ENCODE measurements at regions not wholly inside any gene's neighbourhood (a gene's known extent, or its start where the extent isn't known, plus 50 kb on each side); places are given as distances from the start of the nearest gene placed in this dataset.

DNA sequence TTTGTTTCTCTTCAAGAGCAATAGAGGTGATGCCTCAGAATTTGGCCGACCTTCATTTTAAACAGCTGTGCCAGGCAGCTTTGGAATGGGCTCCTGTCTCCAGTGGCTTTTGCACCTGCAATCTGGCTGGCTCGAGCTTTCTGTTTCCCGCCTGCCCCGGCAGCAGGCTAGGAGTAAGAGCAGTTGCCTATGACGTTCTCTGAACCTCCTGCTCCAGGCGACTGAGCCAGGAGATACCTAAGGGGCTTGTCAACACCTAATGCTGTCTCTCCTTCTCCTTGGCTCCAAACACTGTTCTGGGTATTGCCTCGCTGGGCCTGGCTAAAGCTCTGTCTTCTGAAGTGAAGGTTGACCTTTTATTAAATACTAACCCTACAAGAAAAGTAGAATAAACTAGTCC lies 229.9 kb downstream of the LRRN1 start:
- DNase-seq (ENCODE audit: low read depth in 2 of 2), result no peak

DNA sequence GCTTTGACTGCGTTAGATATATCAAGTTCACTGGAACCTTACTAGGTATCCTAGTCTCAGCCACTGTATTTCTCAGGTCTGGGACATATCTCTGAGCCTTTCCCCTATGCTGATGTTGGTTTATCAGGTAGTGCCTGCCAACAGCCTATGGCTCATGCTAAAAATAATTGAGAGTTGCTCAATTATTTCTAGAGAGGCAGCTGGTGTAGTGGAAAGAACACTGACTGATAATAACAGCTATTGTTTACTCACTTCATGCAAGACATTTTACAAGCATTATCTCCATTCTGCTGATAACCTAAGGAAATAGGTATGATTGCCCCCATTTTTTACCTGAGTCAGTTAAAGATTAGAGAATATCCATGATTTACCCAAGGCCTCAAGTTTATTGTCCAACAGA lies 231.4 kb downstream of the LRRN1 start:
- no peak for DNase-seq (ENCODE audit: low read depth in 2 of 2)

DNA sequence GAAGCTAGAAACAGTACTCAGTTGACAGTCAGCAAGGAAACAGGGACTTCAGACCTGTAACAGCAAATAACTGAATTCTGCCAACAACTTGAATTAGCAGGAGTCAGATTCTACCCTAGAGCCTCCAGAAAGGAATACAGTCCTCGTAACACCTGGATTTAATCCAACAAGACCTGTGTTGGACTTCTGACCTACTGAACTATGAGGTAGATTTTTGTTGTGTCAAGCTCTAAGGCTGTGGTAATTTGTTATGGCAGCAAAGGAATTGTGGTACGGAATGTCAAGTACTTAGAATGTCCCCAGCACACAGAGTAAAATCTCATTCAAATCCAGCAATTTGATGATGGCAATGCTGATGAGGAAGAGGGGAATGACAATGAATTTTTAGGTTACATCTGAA lies 234.1 kb downstream of the LRRN1 start:
- no peak for DNase-seq (ENCODE audit: low read depth in 2 of 2)

DNA sequence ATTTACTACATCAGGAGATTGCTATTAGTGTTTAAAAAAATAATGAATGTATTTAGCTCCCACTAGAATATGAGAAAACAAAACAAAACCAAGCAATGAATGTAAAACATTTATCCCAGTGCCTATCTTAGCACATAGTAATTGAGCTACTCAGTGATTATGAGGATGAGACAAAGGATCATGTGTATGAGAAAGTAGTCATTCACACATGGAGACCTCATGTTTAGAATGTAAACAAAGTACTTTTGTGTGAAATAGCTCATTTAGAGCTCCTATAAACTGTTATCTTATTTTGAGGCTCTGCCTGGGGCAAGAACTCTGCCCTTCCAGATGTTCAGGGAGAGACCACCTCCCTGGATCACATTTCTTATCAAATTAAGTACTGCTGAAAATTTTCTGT lies 236.8 kb downstream of the LRRN1 start:
- no peak for DNase-seq (ENCODE audit: low read depth in 2 of 2)

DNA sequence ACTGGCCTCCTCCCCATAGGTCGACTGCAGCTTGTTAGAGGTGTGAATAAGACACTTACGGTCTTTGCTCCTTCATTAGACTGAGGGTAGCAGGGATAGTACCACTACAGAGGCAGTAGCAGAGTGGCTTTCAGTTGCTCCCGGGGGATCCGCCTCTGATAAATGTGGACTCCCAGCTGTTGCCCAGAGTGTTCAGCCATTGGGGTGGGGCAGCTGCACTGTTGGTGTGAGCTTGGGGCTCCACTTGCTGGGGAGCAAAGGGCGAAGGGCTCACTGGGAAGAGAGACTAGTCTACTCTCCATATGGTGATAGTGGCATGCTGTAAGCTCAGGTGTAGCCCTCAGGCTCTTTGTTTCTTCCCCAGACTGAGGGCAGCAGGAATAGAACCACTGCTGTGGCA lies 239.1 kb downstream of the LRRN1 start:
- DNase-seq (ENCODE audit: low read depth in 2 of 2), result no peak

DNA sequence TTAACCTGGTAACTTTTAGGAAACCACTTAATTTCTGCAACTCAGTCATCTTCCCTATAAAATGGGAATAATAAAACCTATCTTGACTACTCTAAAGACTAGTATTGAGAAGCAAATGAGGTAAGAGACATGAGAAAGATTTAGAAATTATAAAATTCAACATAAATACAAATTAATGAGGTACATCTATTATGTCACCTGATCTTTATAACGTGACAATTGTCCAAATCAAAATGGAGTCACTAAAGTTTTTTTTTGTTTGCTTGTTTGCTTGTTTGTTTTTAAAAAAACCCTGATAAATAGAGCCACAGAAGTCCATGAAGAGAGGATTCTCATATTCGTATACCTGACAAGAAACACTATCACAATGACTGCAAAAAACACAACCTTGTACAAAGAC lies 242.8 kb downstream of the LRRN1 start:
- DNase-seq (ENCODE audit: low read depth in 2 of 2), result no peak

DNA sequence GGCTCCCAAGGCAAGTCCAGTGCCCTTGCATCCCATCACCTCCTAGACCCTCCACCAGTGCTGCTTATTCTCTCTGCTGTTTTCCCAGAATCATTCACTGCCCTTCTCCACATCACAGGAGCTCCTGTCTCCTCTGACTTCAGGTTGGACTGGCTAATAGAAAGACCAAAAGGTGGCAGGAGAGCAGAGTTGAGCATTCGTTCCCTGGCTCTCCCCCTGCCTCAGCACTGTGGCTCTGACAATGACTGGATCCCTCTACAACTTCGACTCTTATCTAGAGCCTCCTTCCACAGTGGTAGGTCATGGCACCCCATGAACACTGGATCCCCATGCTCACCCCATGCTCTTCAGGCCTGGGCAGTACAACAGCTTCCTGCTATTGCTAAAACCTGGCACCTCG lies 243.6 kb downstream of the LRRN1 start:
- no peak for DNase-seq (ENCODE audit: low read depth in 2 of 2)

DNA sequence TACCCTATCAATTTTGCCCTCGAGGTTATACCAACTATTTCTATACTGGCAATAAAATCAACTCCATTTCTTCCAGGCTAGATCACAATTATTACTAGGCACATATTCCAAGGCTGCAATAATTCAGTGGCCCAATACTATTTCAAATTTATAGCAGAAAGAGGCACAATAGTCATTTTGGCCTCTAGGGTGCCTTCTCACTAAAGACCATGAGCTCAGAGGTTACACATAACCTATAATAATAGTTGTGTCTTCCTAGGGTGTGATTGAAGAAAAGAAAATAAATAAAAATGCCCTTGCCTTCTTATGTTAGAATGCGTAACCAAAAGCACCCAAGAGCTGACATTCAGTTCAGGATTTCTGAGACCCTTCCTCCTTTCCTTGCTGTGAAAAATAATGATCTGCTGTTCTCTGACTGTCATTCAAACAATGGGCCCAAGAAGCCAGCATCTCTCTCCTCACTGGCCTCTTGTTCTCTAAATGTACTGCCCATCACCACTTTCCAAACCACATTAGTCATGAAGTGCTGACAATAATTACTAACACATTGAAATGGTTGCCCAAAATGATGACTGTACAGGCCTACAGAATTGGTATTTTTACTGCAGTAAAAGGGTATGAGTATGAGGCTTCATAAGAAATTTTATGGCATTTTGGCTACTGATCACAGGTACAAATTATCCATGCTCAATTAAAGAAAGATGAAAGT lies 244.8 kb downstream of the LRRN1 start:
- DNase-seq (ENCODE audit: low read depth in 2 of 2), result peak; percentile 18 to 20

DNA sequence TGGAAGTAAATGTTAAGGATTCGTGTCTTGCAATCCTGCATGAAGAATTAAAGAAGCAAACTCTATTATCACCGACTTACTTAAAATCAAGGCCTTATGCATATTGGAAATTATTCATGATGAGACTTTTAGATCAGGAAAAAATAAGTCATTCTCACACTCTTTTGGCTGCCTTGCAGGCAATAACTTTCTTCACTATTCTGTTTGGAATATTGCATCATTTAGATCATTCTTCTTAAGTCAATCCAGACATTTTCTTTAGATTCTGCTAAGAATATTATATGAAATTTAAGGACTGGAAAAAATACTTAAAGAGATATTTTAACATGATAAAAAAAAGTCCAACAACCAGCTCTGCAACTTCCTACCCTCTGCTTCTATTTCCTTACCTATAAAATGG lies 245.4 kb downstream of the LRRN1 start:
- no peak for DNase-seq (ENCODE audit: low read depth in 2 of 2)

DNA sequence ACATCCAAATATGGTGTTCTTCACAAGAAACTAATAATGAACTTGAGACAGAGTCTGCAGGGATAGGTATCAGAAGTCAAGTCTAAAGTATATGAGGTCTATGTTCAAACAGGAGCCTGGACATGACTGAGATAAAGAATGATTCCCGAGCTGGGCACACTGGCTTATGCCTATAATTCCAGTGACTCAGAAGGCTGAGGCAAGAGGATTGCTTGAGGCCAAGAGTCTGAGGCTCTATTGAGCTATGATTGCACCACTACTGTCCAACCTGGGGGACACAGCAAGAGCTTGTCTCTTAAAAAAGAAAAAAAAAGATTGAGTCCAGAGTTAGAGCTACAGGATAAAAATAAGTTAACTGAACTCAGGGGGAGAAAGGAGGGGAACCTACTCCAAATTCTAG lies 246.5 kb downstream of the LRRN1 start:
- DNase-seq (ENCODE audit: low read depth in 2 of 2), result no peak

DNA sequence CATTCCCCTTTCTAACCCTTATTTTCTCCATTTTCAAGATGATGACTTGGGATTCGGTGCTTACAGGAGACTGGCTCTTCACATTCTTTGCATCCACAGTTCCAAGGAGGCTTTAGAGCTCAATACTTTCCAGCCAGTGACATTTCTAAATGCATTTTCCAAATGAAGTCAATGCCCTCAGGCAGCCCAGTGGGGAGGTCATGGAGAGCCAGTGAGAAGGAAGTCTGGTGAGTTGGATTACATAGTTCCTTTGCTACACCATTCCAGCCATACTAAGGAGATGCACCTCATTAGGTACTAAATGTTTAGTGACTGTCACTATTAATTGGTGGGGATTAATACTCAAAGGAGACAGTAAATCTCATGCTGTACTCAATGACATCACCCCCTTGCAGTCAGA lies 248.1 kb downstream of the LRRN1 start:
- DNase-seq (ENCODE audit: low read depth in 2 of 2), result no peak

DNA sequence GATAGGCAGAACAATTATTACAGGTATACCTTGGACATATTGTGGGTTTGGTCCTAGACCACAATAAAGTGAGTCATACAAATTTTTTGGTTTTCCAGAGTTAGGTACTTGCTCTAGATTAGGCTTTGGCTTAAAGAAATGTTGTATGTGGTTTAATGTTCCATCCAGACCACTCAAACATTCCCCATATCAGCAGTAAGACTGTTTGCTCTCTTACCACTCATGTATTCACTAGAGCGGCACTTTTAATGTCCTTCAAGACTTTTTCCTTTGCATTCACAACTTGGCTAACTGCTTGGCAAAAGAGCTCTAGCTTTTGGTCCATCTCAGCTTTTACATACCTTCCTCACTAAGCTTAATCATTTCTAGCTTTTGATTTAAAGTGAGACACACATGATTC lies 250.5 kb upstream of the SETMAR start:
- DNase-seq (ENCODE audit: low read depth in 2 of 2), result no peak

DNA sequence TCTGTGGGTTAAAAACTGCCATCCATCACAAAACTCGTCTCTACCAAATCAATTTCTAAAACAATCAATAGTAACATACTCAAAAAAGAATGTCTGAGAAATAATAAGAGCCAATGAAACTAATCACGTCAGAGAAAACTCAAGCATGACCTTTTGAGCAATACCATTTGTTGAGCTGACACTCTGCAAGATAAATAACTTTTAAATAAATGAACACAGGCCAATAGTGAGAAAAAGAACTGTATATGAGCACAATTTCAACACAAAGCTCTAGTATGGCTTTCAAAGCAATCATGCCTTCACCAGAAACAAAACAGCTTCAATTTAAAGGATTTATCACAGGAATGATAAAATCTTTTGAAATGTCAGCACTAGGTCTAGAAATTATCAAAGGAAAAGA lies 249.2 kb upstream of the SETMAR start:
- no peak for DNase-seq (ENCODE audit: low read depth in 2 of 2)

DNA sequence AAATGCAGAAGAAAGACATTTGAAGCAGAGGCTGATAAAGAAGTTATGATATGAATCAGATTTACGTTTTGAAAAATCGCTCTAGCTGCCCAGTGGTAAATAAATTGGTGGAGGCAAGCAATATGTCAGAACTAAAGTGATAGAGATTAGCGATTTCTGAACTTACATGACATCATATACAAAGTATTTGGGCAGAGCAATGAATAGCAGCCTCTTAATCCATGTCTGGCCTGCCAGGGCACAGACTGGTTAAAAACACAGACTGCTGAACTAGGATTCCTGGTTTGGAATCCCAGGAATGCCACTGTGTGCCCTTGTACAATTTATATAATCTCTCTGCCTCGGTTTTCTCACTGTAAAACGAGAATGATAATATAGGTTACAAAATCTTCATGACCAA lies 243.1 kb upstream of the SETMAR start:
- DNase-seq (ENCODE audit: low read depth in 2 of 2), result no peak

DNA sequence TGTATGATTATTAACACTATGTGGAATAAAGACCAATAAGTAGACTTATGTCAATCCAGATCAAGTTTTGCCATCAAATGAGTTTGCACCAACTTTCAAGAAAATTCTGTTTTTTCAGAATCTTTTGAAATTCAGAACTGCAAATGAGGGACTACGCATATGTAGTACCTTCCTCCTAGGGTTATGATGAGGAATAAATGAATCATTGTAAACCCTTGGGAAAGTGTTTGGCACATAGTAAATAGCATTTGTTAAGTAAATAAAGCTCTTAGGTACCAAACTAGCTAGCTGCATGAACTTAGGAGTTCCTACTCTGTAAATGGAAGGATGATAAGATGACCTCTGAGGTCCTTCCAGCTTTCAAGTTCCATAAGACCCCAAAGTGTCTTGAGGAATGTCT lies 242.6 kb upstream of the SETMAR start:
- no peak for DNase-seq (ENCODE audit: low read depth in 2 of 2)

DNA sequence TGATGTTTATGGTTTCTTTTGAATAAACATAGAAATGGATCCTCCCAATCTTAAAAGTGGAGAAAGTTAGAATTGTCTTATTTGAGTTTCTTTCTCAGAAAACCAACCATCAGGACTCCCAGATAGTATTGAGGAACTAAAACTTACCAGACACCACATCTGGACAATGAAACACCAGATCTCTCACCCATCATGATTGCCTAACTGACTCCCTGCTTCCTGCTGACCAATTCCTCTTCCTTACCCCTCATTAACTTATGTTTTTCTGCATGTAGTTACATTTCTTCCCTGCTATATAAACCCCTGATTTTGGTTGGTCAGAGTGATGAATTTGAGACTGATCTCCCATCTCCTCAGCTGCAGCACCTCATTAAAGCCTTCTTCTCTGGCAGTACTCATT lies 242.0 kb upstream of the SETMAR start:
- DNase-seq (ENCODE audit: low read depth in 2 of 2), result no peak

DNA sequence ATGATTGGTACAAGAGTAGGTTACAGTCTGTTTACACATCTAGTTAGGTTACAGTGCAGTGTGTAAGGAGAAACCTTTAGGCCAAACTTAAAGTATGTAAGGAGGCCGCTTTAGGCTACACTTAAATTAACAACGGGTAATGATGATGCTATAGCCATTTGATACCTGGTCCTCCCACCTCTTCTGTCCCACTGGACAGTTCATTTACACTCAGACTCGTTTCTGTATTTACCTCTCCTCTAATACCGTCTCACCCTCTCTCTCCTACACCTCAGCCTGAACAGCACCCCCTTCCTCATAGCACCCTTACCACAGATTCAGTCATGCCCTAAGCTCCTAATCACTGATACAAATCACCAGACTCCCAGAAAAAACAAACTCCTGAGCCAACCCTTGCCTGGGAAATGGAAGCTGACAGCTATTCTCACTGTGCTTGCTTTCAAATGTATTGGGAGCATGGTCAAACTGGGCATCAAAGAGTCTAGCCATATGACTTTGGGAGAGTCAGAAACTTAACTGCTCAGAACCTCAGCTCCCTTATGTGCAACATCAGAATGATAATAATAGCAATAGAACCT lies 241.3 kb upstream of the SETMAR start:
- DNase-seq (ENCODE audit: low read depth in 2 of 2), result no peak

DNA sequence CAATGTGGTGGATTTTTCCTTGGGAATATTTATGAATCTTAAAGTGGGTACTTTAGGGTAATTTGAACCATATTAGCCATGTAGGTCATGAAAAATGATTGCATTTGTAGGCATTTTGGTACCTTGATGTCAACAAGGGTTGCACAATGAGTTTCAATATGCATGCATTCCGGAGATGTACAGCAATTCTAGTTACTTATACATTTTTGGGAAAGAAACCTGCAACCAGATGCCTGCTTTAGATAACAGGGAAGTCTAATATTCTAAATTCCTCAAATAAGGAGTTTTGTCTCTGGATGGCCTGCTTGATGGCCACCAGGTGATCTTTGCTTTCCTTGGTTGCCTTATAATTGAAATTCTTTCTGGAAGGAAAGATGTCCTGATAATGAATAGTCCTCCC lies 240.5 kb upstream of the SETMAR start:
- DNase-seq (ENCODE audit: low read depth in 2 of 2), result no peak

DNA sequence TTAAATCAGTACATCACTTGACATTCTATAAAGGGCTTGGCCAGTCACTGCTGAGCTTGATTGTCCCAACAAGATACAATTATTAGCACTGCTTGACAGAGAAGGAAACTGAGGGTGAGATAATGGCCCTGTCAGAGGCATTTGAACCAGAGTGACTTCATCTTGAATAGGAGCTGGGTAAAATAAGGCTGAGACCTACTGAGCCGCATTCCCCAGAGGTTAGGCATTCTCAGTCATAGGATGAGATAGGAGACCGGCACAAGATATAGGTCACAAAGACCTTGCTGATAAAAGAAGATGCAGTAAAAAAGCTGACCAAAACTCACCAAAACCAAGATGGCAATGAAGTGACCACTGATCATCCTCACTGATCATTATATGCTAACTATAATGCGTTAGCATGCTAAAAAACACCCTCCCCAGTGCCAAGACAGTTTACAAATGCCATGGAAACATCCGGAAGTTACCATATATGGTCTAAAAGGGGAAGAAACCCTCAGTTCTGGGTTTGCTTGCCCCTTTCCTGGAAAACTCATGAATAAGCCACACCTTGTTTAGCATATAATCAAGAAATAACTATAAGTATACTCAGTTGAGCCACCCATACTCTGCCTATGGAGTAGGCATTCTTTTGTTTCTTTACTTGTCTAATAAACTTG lies 239.1 kb upstream of the SETMAR start:
- no peak for DNase-seq (ENCODE audit: low read depth in 2 of 2)

DNA sequence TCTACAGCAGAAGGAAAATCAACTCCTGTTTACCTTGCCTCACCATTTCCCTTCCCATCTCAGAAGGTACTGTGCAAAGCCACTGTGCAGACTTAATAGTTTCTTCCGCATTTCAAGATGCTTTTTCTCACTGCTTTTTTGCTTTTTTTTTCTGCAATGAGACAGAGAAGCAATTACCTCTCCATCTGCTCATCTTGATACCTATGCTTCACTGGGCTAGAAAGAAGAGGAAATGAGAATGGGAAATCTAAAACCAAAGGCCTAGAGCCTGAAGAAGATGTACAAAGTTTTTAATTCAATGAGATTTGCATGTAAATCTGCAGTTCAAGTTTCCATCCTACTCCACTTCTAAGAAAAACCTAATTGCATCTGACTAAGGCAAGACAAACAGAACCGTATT lies 238.1 kb upstream of the SETMAR start:
- DNase-seq (ENCODE audit: low read depth in 2 of 2), result no peak

DNA sequence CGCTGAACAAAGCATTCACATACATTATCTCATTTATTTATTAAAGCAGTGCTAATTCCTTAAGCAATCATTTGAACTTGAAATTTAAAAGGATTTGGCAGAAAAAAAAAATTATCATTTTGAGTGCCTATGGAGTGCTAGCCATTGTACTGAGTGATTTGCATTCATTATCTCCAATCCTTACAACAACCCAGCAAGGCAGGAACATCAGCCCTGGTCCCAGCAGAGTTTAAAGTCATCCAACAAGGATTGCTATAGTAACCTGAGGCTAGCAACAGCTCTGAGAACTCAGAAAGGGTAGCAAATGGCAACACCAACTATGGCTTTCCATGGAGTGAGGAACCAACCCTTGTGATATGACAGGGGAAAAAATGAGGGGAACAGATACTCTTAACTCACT lies 237.6 kb upstream of the SETMAR start:
- no peak for DNase-seq (ENCODE audit: low read depth in 2 of 2)

DNA sequence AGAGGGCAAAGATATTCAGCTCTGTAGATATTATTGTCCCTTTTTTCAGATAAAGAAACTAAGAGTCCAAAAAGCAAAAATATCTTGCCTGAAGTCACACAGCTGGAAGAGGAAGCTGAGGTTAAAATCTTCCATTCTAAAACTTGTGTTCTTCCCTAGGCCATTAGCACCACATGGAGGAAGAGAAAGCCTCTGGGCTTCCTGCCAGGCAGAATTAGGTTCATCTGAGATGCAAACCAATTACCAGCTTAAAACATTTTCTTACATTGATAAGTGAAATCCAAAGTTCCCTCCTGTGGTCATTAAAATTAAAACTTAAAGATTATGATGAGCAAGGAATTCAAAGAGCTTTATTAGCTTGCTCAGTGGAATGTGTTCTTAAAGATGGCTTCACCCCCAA lies 235.3 kb upstream of the SETMAR start:
- DNase-seq (ENCODE audit: low read depth in 2 of 2), result no peak

DNA sequence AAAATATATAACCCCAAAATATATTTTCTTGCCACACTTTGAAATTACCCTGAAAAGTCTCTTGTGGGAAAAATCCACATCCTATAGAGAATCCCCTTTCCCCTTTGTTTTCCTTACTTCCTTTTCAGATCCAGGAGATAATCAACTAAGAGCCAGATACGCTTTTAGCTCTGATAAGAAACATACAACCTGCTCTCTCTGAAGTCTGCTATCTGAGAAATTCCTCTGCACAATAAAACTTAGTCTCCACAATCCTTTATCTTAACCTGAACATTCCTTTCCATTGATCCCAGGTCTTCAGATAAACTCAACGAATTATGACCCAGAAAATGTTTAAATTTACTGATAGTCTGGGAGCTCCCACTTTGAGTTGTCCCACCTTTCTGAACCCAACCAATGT lies 233.4 kb upstream of the SETMAR start:
- DNase-seq (ENCODE audit: low read depth in 2 of 2), result no peak
